GM18951 (cell line): ENCODE measurements at regions not wholly inside any gene's neighbourhood (a gene's known extent, or its start where the extent isn't known, plus 50 kb on each side); places are given as distances from the start of the nearest gene placed in this dataset.

Source experiments
- POLR2A ChIP-seq: IDR thresholded peaks from 4 replicates; pipeline ENCODE4 v1.6.1; 2011; ENCODE audit warnings: mild to moderate bottlenecking; ENCODE audit not compliant: insufficient read length, insufficient read depth; ENCODE audit errors: extremely low read depth
- in situ Hi-C: fragments of 300-500 bp; cut with MboI; formaldehyde crosslinking; loops from one replicate; pipeline ENCODE4 v1.12.0; 2022; ENCODE audit warnings: low sequenced_read_pairs, mixed read lengths, inconsistent platforms; ENCODE audit not compliant: unreplicated experiment

- in situ Hi-C loops: loop anchor here (25.0 kb wide), 1 partner anchor 396 kb away; no protein-coding TSS in a partner anchor
- TF ChIP-seq POLR2A: no peak
Observed at GRCh38 chr17:21508211-21508610, 132.1 kb downstream of the KCNJ12 start.

GRCh38 chr17:21509356-21509755, 133.2 kb downstream of the KCNJ12 start:
- in situ Hi-C loops: loop anchor here (25.0 kb wide), 1 partner anchor 397 kb away; no protein-coding TSS in a partner anchor

- no peak for TF ChIP-seq POLR2A
- in situ Hi-C loops: loop anchor here (25.0 kb wide), 1 partner anchor 399 kb away; no protein-coding TSS in a partner anchor
Observed at GRCh38 chr17:21510686-21511362, 134.7 kb downstream of the KCNJ12 start.

DNA sequence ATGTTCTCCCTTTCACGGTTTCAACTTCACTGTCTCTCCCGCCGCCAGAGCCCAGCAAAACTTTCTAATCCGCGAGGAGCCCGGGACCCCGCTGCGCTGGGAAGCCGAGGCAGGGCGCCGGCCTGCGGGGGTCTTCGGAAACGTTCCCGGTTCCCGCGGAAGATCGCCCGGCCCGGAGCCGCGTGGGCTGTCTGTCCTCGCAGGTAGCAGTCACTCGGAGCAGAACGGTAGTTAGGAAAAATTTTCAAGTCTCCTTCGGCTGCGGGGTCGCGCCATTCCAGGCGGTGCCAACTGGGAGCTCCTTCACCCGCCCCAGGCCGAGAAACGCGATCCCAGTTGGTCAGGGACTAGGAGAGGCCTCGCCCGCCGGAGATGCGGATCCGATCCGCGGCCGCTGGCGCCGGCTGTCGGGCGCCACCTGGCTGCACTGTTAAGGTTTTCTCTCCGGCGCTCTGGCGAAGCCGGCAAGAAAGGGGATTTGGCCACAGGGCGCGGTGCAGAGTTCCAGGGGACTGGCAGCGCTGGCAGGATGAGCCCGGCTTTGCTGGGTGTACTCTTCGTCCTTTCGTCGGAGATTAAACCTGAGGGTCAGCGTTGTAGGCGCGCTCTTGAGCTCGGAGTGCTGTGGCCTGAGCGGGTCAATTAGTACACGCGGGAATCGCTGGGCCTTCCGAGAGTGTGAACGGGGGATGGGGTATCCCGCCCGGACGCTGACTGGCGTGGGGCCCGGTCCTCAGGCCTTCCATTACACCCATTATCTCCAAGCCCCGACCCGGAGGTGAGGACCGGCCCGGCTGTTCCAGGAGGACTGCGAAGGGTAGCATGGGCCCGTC, 135.4 kb downstream of the KCNJ12 start:
- in situ Hi-C loops: loop anchor here (25.0 kb wide), 1 partner anchor 399 kb away; no protein-coding TSS in a partner anchor
- no peak for TF ChIP-seq POLR2A

DNA sequence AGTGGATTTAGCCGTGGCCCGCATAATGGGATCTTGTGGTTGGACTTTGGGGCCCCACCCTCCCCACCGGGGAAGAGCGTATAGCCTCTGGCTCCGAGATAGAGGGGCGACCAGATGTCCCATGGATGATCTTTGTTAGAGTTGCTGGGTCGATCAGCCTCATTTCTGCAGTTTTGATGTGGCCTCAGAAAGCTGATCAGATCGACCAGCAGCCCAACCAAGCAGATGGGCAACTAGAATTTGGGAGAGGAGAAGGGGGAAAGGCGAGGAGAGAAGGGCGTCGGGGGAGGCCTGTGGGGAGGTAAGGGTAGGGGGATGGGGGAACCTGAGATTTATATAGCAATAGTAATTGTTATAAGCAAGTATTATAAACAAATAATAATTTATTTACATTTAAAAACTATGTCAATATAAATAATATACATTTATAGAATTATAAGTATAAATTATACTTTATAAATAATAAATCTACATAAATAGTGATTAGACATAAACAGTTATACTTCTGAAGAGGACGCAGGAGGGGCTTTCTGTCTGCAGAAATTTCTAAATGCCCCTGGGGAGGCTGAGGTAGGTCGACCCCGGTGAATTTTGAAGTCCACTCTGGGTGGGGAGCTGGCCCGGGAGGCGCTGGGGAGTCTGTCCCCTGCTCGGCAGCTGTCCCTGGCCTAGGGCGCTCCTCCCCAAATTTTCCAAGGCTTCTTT, 136.3 kb downstream of the KCNJ12 start:
- in situ Hi-C loops: loop anchor here (25.0 kb wide), 1 partner anchor 400 kb away; no protein-coding TSS in a partner anchor
- TF ChIP-seq POLR2A: no peak

- in situ Hi-C loops: loop anchor here (25.0 kb wide), 1 partner anchor 401 kb away; no protein-coding TSS in a partner anchor
- TF ChIP-seq POLR2A: no peak
Observed at GRCh38 chr17:21513012-21513570, 136.9 kb downstream of the KCNJ12 start.

- in situ Hi-C loops: loop anchor here (25.0 kb wide), 1 partner anchor 402 kb away; no protein-coding TSS in a partner anchor
Observed at GRCh38 chr17:21514567-21514966, 138.4 kb downstream of the KCNJ12 start.

- in situ Hi-C loops: loop anchor here (25.0 kb wide), 1 partner anchor 405 kb away; no protein-coding TSS in a partner anchor
Observed at GRCh38 chr17:21517538-21518293, 141.6 kb downstream of the KCNJ12 start.

GRCh38 chr17:21522755-21523336, 146.7 kb downstream of the KCNJ12 start:
- no peak for TF ChIP-seq POLR2A
- in situ Hi-C loops: loop anchor here (25.0 kb wide), 1 partner anchor 411 kb away; no protein-coding TSS in a partner anchor

More at GRCh38 chr17:21517538-21518293, 141.6 kb downstream of the KCNJ12 start:
- no peak for TF ChIP-seq POLR2A

DNA sequence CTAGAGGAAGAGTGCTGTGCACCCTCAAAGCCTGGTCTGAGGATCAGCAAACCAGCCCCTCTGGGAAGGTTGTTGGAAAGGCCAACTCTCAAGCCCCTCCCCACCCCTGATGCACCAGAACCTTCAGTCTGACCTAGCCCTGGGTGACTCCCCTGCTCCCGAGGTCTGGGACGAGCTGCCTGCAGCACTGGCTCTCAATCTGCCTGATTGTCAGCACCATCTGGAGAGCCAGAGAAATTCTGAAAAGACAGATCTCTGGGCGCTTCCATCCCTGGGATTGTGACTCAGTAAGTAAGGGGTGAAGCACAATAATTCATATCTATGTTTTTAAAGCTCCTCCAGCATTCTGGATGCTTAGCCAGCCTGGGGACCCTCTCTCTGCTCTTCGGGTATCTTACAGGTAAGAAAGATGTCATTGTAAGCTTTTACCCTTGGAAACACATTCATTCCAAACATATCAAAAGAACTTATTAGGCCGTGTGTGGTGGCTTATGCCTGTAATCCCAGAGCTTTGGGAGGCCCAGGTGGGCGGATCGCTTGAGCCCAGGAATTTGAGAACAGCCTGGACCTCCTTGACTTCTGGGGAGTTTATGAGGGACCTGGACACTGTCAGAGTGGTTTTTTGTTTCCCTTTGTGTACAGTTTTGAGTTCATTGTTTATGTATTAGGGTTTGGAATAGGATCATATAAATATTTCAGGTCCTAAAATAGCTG, 147.5 kb downstream of the KCNJ12 start:
- in situ Hi-C loops: loop anchor here (25.0 kb wide), 1 partner anchor 411 kb away; no protein-coding TSS in a partner anchor
- TF ChIP-seq POLR2A: no peak

DNA sequence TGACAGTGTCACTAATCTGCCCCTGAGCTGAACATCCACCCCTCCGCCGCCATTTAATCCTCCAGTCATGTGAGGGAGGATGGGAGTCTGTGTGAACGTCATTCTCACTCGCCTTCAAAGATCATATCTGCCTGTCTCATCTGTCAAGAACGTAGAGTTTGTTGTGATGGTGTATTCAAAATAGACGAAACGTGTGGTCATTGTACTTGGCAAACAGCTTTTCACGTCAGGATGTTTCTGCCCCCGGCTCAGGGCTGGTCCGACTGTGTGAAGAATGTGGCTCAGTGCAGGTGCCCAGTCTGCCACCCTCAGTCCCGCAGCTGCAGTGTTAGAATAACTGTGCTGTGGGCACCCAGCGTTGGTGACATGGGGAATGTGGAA, 148.0 kb downstream of the KCNJ12 start:
- TF ChIP-seq POLR2A: no peak
- in situ Hi-C loops: loop anchor here (25.0 kb wide), 1 partner anchor 412 kb away; no protein-coding TSS in a partner anchor
